SU-DHL-6 (cell line): ENCODE measurements at regions not wholly inside any gene's neighbourhood (a gene's known extent, or its start where the extent isn't known, plus 50 kb on each side); places are given as distances from the start of the nearest gene placed in this dataset.

Experiments
- H2AFZ ChIP-seq: fragments of 200-600 bp; sonication (generic); 2 replicates; pipeline ENCODE4 v1.6.1; 2014; ENCODE audit warnings: low read depth, mild to moderate bottlenecking, moderate library complexity, mixed read lengths, antibody characterized with exemption, low read length; ENCODE audit not compliant: severe bottlenecking
- H3F3A ChIP-seq: fragments of 200-600 bp; shearing (Covaris generic); 2 replicates; pipeline ENCODE4 v1.6.0; 2016; ENCODE audit warnings: antibody characterized with exemption, mild to moderate bottlenecking; ENCODE audit not compliant: insufficient read depth
- H3K27ac ChIP-seq: fragments of 200-600 bp; sonication (generic); 2 replicates; pipeline ENCODE4 v1.5.1; 2016; ENCODE audit warnings: low read depth, mild to moderate bottlenecking, low read length, moderate library complexity, mixed read lengths
- H3K27me3 ChIP-seq: fragments of 200-600 bp; sonication (generic), shearing (Covaris generic); 2 replicates; pipeline ENCODE4 v1.6.0; 2014; ENCODE audit warnings: mild to moderate bottlenecking, low read length
- H3K36me3 ChIP-seq: fragments of 200-600 bp; sonication (generic); 2 replicates; pipeline ENCODE4 v1.6.1; 2014; ENCODE audit warnings: mild to moderate bottlenecking, low read length, mixed read lengths
- H3K4me2 ChIP-seq: fragments of 300-600, 200-600 bp; shearing (Covaris generic), sonication (generic); 2 replicates; pipeline ENCODE4 v1.6.0; 2014; ENCODE audit warnings: low read length, low read depth, mild to moderate bottlenecking; ENCODE audit not compliant: poor library complexity, severe bottlenecking
- H3K4me3 ChIP-seq: fragments of 200-600 bp; sonication (generic); 2 replicates; pipeline ENCODE4 v1.5.1; 2014; ENCODE audit warnings: antibody characterized with exemption, low read length, mild to moderate bottlenecking, mixed read lengths; ENCODE audit not compliant: insufficient read depth, poor library complexity, severe bottlenecking
- H3K79me2 ChIP-seq: fragments of 200-600 bp; sonication (generic); 2 replicates; pipeline ENCODE4 v1.6.1; 2014; ENCODE audit warnings: mild to moderate bottlenecking, low read length, moderate library complexity; ENCODE audit not compliant: insufficient read depth
- H3K9ac ChIP-seq: fragments of 200-600 bp; sonication (generic); 2 replicates; pipeline ENCODE4 v1.7.0; 2014; ENCODE audit warnings: mild to moderate bottlenecking, low read length
- H3K9me2 ChIP-seq: fragments of 200-600 bp; sonication (generic); replicated peaks from 2 replicates; pipeline ENCODE4 v1.6.1; 2014; ENCODE audit warnings: low read length; ENCODE audit not compliant: insufficient read depth
- H3K9me3 ChIP-seq: fragments of 200-600 bp; sonication (generic); 2 replicates; pipeline ENCODE4 v1.6.1; 2014; ENCODE audit warnings: low read length, mixed read lengths; ENCODE audit not compliant: insufficient read depth
- H4K20me1 ChIP-seq: fragments of 200-600 bp; sonication (generic); 2 replicates; pipeline ENCODE4 v1.6.1; 2014; ENCODE audit warnings: low read depth, mild to moderate bottlenecking, antibody characterized with exemption, low read length, moderate library complexity, mixed read lengths
- CTCF ChIP-seq: fragments of 200-600 bp; sonication (generic); IDR thresholded peaks from one replicate; pipeline ENCODE4 v1.5.1; 2017; ENCODE audit warnings: antibody characterized with exemption, mild to moderate bottlenecking, low read length, moderate library complexity; ENCODE audit not compliant: insufficient read depth, poor library complexity, severe bottlenecking
- EZH2phosphoT487 ChIP-seq: fragments of 200-600 bp; sonication (generic), shearing (Covaris generic); conservative IDR thresholded peaks from 2 replicates; pipeline ENCODE4 v1.6.1; 2018; ENCODE audit warnings: mild to moderate bottlenecking, antibody characterized with exemption, low read length, moderate library complexity, mixed read lengths

- Histone ChIP-seq H3K27me3 (0 out of 2 replicates have a peak, but pooled peaks cover 3% of the 10 kb centered on the region), H3K9me3 (no peaks in the 10 kb centered on the region), H3K9ac (no peak overlapping the region), H3K36me3 (no peaks in the 10 kb centered on the region), H3K27ac (no peak overlapping the region), H3K4me3 (no peak overlapping the region), H3K4me2 (no peak overlapping the region), H4K20me1 (no peaks in the 10 kb centered on the region), H3K79me2 (no peaks in the 10 kb centered on the region), H3K9me2 (no peaks in the 10 kb centered on the region), H2AFZ (no peak overlapping the region), H3F3A (no peaks in the 10 kb centered on the region)
- no peak for TF ChIP-seq EZH2phosphoT487
- TF ChIP-seq CTCF, result no peak
Measured at GRCh38 chr13:76387566-76387965, 498.6 kb downstream of the KCTD12 start.

GRCh38 chr13:76386321-76386720 is 499.9 kb downstream of the KCTD12 start:
- no peak overlapping the region for H2AFZ ChIP-seq
- no peaks in the 10 kb centered on the region for H3F3A ChIP-seq
- H3K27ac ChIP-seq, result no peak overlapping the region
- no peaks in the 10 kb centered on the region for H4K20me1 ChIP-seq
- H3K4me3 ChIP-seq, result no peak overlapping the region
- no peak overlapping the region for H3K4me2 ChIP-seq
- H3K27me3 ChIP-seq, result 0 out of 2 replicates have a peak, but pooled peaks cover 3% of the 10 kb centered on the region
- TF ChIP-seq EZH2phosphoT487 (no peak), CTCF (no peak)
- H3K36me3 ChIP-seq, result no peaks in the 10 kb centered on the region
- no peaks in the 10 kb centered on the region for H3K9me3 ChIP-seq
- no peaks in the 10 kb centered on the region for H3K9me2 ChIP-seq
- H3K79me2 ChIP-seq, result no peaks in the 10 kb centered on the region
- no peak overlapping the region for H3K9ac ChIP-seq

- Histone ChIP-seq H3K4me3 (no peak overlapping the region), H3K36me3 (no peaks in the 10 kb centered on the region), H3K79me2 (no peaks in the 10 kb centered on the region), H3F3A (no peaks in the 10 kb centered on the region), H2AFZ (no peak overlapping the region), H4K20me1 (no peaks in the 10 kb centered on the region), H3K27me3 (0 out of 2 replicates have a peak, but pooled peaks cover 3% of the 10 kb centered on the region), H3K9ac (no peak overlapping the region), H3K27ac (no peak overlapping the region), H3K9me2 (no peaks in the 10 kb centered on the region), H3K4me2 (no peak overlapping the region), H3K9me3 (no peaks in the 10 kb centered on the region)
- TF ChIP-seq EZH2phosphoT487, result no peak
- no peak for TF ChIP-seq CTCF
Measured at GRCh38 chr13:76385586-76385985, 500.6 kb downstream of the KCTD12 start.
